HepG2 (cell line): ENCODE measurements at regions not wholly inside any gene's neighbourhood (a gene's known extent, or its start where the extent isn't known, plus 50 kb on each side); places are given as distances from the start of the nearest gene placed in this dataset.

ENCODE experiments used
- ATAC-seq: fragments of 200-7000 bp; cut with Tn5 transposase; 3 replicates; pipeline ENCODE4 v1.9.1; 2020; ENCODE audit warnings: mild to moderate bottlenecking, moderate library complexity
- BruUV-seq: library from RNA; stranded (reverse); fragments of 400-500 nt; replicated peaks from 2 replicates; lab custom pipeline; 2021; lab: Mats Ljungman, UMichigan
- CTCF ChIA-PET: fragments of 300-600 bp; formaldehyde crosslinking; extraction: SDS; loops from one replicate; lab custom pipeline; 2021; ENCODE audit warnings: low total read pairs, inconsistent platforms, low intra/inter-chr PET ratio; lab: Yijun Ruan, JAX
- POLR2A ChIA-PET: fragments of 350-600 bp; sonication (Branson Sonifier 250); formaldehyde crosslinking; loops from one replicate; lab custom pipeline; 2020; ENCODE audit warnings: antibody characterized with exemption, inconsistent platforms; lab: Yijun Ruan, JAX
- DNase-seq: peaks from one replicate; pipeline ENCODE4 v3.0.0-alpha.2; 2015; ENCODE audit warnings: low spot score
- FAIRE-seq: peaks from 3 replicates; lab custom pipeline; 2011; peaks lifted over from hg19 to GRCh38; lab: Jason Lieb, UNC
- H2AFZ ChIP-seq: one replicate; pipeline ENCODE4 v1.6.1; 2011; ENCODE audit warnings: low read length, inconsistent platforms
- H3K27ac ChIP-seq: fragments of 300-600 bp; 3 replicates; pipeline ENCODE4 v1.8.0; 2011; ENCODE audit warnings: mixed run types, mild to moderate bottlenecking, mixed read lengths, low read length, inconsistent platforms; ENCODE audit not compliant: insufficient read depth; ENCODE audit errors: extremely low read length
- H3K27me3 ChIP-seq, 2 experiments: fragments of 200-600 bp in 1 of 2; 2 replicates in 1 of 2; 3 replicates in 1 of 2; pipeline versions ENCODE4 v1.6.0 to v1.8.0; 2011; ENCODE audit warnings: low read length in 2 of 2, mild to moderate bottlenecking in 2 of 2, moderate library complexity in 2 of 2, inconsistent platforms in 1 of 2; ENCODE audit not compliant: insufficient read depth in 2 of 2, control insufficient read depth in 1 of 2
- H3K36me3 ChIP-seq, 2 experiments: fragments of 200-600 bp in 1 of 2; replicated peaks in 1 of 2; 2 replicates in 1 of 2; 3 replicates in 1 of 2; pipeline versions ENCODE4 v1.5.1 to v1.8.0; 2011; ENCODE audit warnings: low read length in 2 of 2, inconsistent platforms in 1 of 2; ENCODE audit not compliant: insufficient read depth in 2 of 2, control insufficient read depth in 1 of 2
- H3K4me1 ChIP-seq: 2 replicates; pipeline ENCODE4 v1.5.1; 2012; ENCODE audit warnings: low read length, inconsistent platforms; ENCODE audit not compliant: insufficient read depth
- H3K4me2 ChIP-seq: 2 replicates; pipeline ENCODE4 v1.6.0; 2011; ENCODE audit warnings: low read depth, low read length, inconsistent platforms
- H3K4me3 ChIP-seq, 3 experiments: fragments of 200-600 bp in 1 of 3; sonication (generic), shearing (Covaris generic) in 1 of 3; replicated peaks in 1 of 3; 2 replicates each; pipeline ENCODE4 v1.5.1; 2011 to 2016; ENCODE audit warnings: low read length in 3 of 3, inconsistent platforms in 2 of 3, low read depth in 2 of 3, mild to moderate bottlenecking in 2 of 3, control low read depth in 1 of 3, mixed read lengths in 1 of 3; ENCODE audit not compliant: insufficient read depth in 1 of 3
- H3K79me2 ChIP-seq: one replicate; pipeline ENCODE4 v1.6.1; 2011; ENCODE audit warnings: low read length, inconsistent platforms; ENCODE audit not compliant: insufficient read depth
- H3K9ac ChIP-seq: 2 replicates; pipeline ENCODE4 v1.6.0; 2011; ENCODE audit warnings: mild to moderate bottlenecking, low read depth, low read length, inconsistent platforms; ENCODE audit not compliant: insufficient read depth
- H3K9me3 ChIP-seq: 2 replicates; pipeline ENCODE4 v1.5.1; 2012; ENCODE audit warnings: mild to moderate bottlenecking, low read length
- H4K20me1 ChIP-seq: 2 replicates; pipeline ENCODE4 v1.6.0; 2011; ENCODE audit warnings: inconsistent platforms, mild to moderate bottlenecking, low read length, moderate library complexity; ENCODE audit not compliant: insufficient read depth
- ASH2L ChIP-seq: fragments of 300-600, 200-600 bp; sonication (generic); IDR thresholded peaks from 2 replicates; pipeline ENCODE4 v1.7.0; 2017; ENCODE audit warnings: low read depth, mild to moderate bottlenecking, moderate library complexity, mixed read lengths, low read length; ENCODE audit not compliant: insufficient read length
- BRD4 ChIP-seq: sonication (generic); formaldehyde crosslinking; IDR thresholded peaks from 2 replicates; pipeline ENCODE4 v1.4.0; 2020; ENCODE audit warnings: missing genetic modification reagents
- CREM ChIP-seq, 2 experiments: sonication (generic) in 1 of 2; formaldehyde crosslinking in 1 of 2; IDR thresholded peaks; 2 replicates each; pipeline versions ENCODE4 v1.4.0 to v1.6.1; 2016 to 2020; ENCODE audit warnings: antibody characterized with exemption in 1 of 2, mild to moderate bottlenecking in 1 of 2, missing genetic modification reagents in 1 of 2
- EP300 ChIP-seq, 3 experiments: sonication (generic) in 1 of 3; formaldehyde crosslinking in 1 of 3; IDR thresholded peaks; 2 replicates each; pipeline versions ENCODE4 v1.5.1 to v1.6.1; 2011 to 2020; ENCODE audit warnings: low read depth in 2 of 3, low read length in 2 of 3, borderline replicate concordance in 1 of 3, improper control_type of control experiment in 1 of 3, mild to moderate bottlenecking in 1 of 3, missing genetic modification reagents in 1 of 3, moderate library complexity in 1 of 3
- FOXA3 ChIP-seq: IDR thresholded peaks from 2 replicates; pipeline ENCODE4 v1.6.1; 2016; ENCODE audit warnings: missing genetic modification reagents, missing compliant biosample characterization
- HNF4G ChIP-seq, 2 experiments: sonication (generic) in 1 of 2; formaldehyde crosslinking in 1 of 2; IDR thresholded peaks; 2 replicates each; pipeline versions ENCODE4 v1.4.0 to v1.6.1; 2011 to 2020; ENCODE audit warnings: borderline replicate concordance in 2 of 2, low read depth in 2 of 2, mild to moderate bottlenecking in 2 of 2, low read length in 1 of 2, missing genetic modification reagents in 1 of 2, moderate library complexity in 1 of 2
- KAT7 ChIP-seq: IDR thresholded peaks from 2 replicates; pipeline ENCODE4 v1.6.1; 2018; ENCODE audit warnings: borderline replicate concordance, missing compliant biosample characterization
- LCORL ChIP-seq, 2 experiments: fragments of 450-650 bp in 1 of 2; sonication (generic) in 1 of 2; formaldehyde crosslinking in 1 of 2; IDR thresholded peaks; 2 replicates each; pipeline versions ENCODE4 v1.5.0 to v1.6.1; 2017 to 2020; ENCODE audit warnings: antibody characterized with exemption in 1 of 2, missing genetic modification reagents in 1 of 2
- MED13 ChIP-seq: sonication (generic); formaldehyde crosslinking; IDR thresholded peaks from 2 replicates; pipeline ENCODE4 v1.5.0; 2020; ENCODE audit warnings: missing genetic modification reagents
- MIER2 ChIP-seq: IDR thresholded peaks from 2 replicates; pipeline ENCODE4 v1.6.1; 2016; ENCODE audit warnings: missing biosample characterization, missing genetic modification reagents
- PAX8 ChIP-seq: sonication (generic); formaldehyde crosslinking; IDR thresholded peaks from 2 replicates; pipeline ENCODE4 v1.8.0; 2022; ENCODE audit warnings: mild to moderate bottlenecking, missing genetic modification reagents, borderline replicate concordance
- SIX1 ChIP-seq: sonication (generic); formaldehyde crosslinking; IDR thresholded peaks from 2 replicates; pipeline ENCODE4 v1.4.0; 2020; ENCODE audit warnings: missing genetic modification reagents, borderline replicate concordance
- SUZ12 ChIP-seq: fragments of 150-350 bp; IDR thresholded peaks from 2 replicates; pipeline ENCODE4 v1.6.1; 2014; ENCODE audit warnings: low read depth, low read length
- ZNF124 ChIP-seq: sonication (generic); formaldehyde crosslinking; IDR thresholded peaks from 2 replicates; pipeline ENCODE4 v1.4.0; 2020; ENCODE audit warnings: missing genetic modification reagents
- ZNF382 ChIP-seq: sonication (generic); formaldehyde crosslinking; IDR thresholded peaks from 2 replicates; pipeline ENCODE4 v1.5.0; 2020; ENCODE audit warnings: missing genetic modification reagents, mild to moderate bottlenecking, borderline replicate concordance
- ZNF543 ChIP-seq: sonication (generic); formaldehyde crosslinking; IDR thresholded peaks from 2 replicates; pipeline ENCODE4 v1.4.0; 2020; ENCODE audit warnings: mild to moderate bottlenecking, missing genetic modification reagents
- ZNF782 ChIP-seq: sonication (generic); formaldehyde crosslinking; IDR thresholded peaks from 2 replicates; pipeline ENCODE4 v1.4.0; 2020; ENCODE audit warnings: missing genetic modification reagents, mild to moderate bottlenecking, borderline replicate concordance
- ZNF878 ChIP-seq: sonication (generic); formaldehyde crosslinking; IDR thresholded peaks from 2 replicates; pipeline ENCODE4 v1.8.1; 2023; ENCODE audit warnings: mild to moderate bottlenecking, missing genetic modification reagents, moderate library complexity
- WGBS: methylation state at CpG from one replicate; pipeline ENCODE4 v1.1.6; 2017; ENCODE audit warnings: low lambda C conversion rate; 5-methylcytosine and 5-hydroxymethylcytosine counted together
- in situ Hi-C: cut with HindIII; loops from 2 replicates; pipeline ENCODE4 v1.10.0; 2017; ENCODE audit warnings: low pct_unique_long_range_greater_than_20kb; ENCODE audit not compliant: extremely low pct_ligation_motif_present
- intact Hi-C: fragments of 100-400 bp; cut with micrococcal nuclease; formaldehyde crosslinking; loops from one replicate; pipeline ENCODE4 v1.10.0; 2022; ENCODE audit not compliant: unreplicated experiment
- TF ChIP-seq, protein P1 (sequence below): IDR thresholded peaks from 2 replicates; pipeline ENCODE4 v1.6.1; 2018; ENCODE audit warnings: missing genetic modification reagents, mild to moderate bottlenecking, missing compliant biosample characterization
- TF ChIP-seq, protein P2 (sequence below): sonication (generic); formaldehyde crosslinking; IDR thresholded peaks from 2 replicates; pipeline ENCODE4 v1.4.0; 2020; ENCODE audit warnings: missing genetic modification reagents

GRCh38 chr3:103968751-103969150, 1398.0 kb upstream of the ALCAM start:
- no TSS peak for BruUV-seq

GRCh38 chr3:103976931-103977339, 1389.8 kb upstream of the ALCAM start:
- ATAC-seq (peak; percentile 100), DNase-seq (peak; percentile 95), FAIRE-seq (peak; percentile 81)
- intact Hi-C loops (loop anchor here (2.0 kb wide), 1 partner anchor 30 kb away; no protein-coding TSS in a partner anchor), in situ Hi-C loops (no loop called here)
- Histone ChIP-seq H3K79me2 (no peaks in the 10 kb centered on the region), H3K36me3 (no peaks in the 10 kb centered on the region), H3K9me3 (no peaks in the 10 kb centered on the region), H4K20me1 (no peaks in the 10 kb centered on the region), H3K4me3 (peak overlapping the region in 1 of 3 experiments; percentile 25; a peak in 2 of 6 replicates), H3K9ac (peak overlapping the region; percentile 67), H3K27me3 (no peaks in the 10 kb centered on the region), H3K27ac (peak overlapping the region; percentile 96), H3K4me1 (peaks cover 43% of the 10 kb centered on the region), H2AFZ (no peak overlapping the region), H3K4me2 (peak overlapping the region; percentile 63)
- no TSS peak for BruUV-seq
- ChIA-PET CTCF (no interaction called here), POLR2A (interaction anchor here (1.0 to 3.0 kb wide), 7 partner anchors 8 to 39 kb away, joined by 3 to 14 read pairs (median 5); no protein-coding TSS in a partner anchor)
- WGBS: 4% methylated on average over 1 of the region's 1 CpG
- TF ChIP-seq ZNF543 (CRISPR knock-in tag) (no peak), FOXA3 (peak; percentile 92), CREM (IDR thresholded peaks at IDR 0.05) (peak; percentile 81), CREM (CRISPR knock-in tag; IDR thresholded peaks at IDR 0.05) (no peak), ZNF382 (no peak), ASH2L (peak; percentile 96), MIER2 (peak; percentile 38; the same call in 1 of the 2 replicates), PAX8 (CRISPR knock-in tag) (no peak), EP300 (IDR thresholded peaks at IDR 0.05; ENCODE audit: low read depth in 2 of 2, low read length in 2 of 2) (peak; percentile 20 to 95; a peak in 2 of 4 replicates), EP300 (CRISPR knock-in tag; IDR thresholded peaks at IDR 0.05; ENCODE audit: borderline replicate concordance) (peak; percentile 81; the same call in 1 of the 2 replicates), HNF4G (IDR thresholded peaks at IDR 0.05; ENCODE audit: borderline replicate concordance, low read depth, low read length) (peak; percentile 86), HNF4G (CRISPR knock-in tag; IDR thresholded peaks at IDR 0.05; ENCODE audit: borderline replicate concordance, low read depth) (peak; percentile 32; the same call in 1 of the 2 replicates), ZNF878 (CRISPR knock-in tag) (no peak), ZNF782 (CRISPR knock-in tag) (no peak), MED13 (CRISPR knock-in tag) (peak; percentile 72; the same call in 1 of the 2 replicates)
- TF ChIP-seq, protein P1, sequence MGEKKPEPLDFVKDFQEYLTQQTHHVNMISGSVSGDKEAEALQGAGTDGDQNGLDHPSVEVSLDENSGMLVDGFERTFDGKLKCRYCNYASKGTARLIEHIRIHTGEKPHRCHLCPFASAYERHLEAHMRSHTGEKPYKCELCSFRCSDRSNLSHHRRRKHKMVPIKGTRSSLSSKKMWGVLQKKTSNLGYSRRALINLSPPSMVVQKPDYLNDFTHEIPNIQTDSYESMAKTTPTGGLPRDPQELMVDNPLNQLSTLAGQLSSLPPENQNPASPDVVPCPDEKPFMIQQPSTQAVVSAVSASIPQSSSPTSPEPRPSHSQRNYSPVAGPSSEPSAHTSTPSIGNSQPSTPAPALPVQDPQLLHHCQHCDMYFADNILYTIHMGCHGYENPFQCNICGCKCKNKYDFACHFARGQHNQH (CRISPR knock-in tag): peak; percentile 62; the same call in 1 of the 2 replicates
- TF ChIP-seq, protein P2, sequence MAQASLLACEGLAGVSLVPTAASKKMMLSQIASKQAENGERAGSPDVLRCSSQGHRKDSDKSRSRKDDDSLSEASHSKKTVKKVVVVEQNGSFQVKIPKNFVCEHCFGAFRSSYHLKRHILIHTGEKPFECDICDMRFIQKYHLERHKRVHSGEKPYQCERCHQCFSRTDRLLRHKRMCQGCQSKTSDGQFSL (CRISPR knock-in tag): no peak

More at GRCh38 chr3:103968751-103969150, 1398.0 kb upstream of the ALCAM start:
- H3K27me3 ChIP-seq: no peaks in the 10 kb centered on the region
- no peaks in the 10 kb centered on the region for H3K79me2 ChIP-seq
- H3K36me3 ChIP-seq: no peaks in the 10 kb centered on the region
- no peak for DNase-seq
- no peak overlapping the region for H3K9ac ChIP-seq
- peak overlapping the region; percentile 44 for H2AFZ ChIP-seq
- H3K4me3 ChIP-seq: no peak overlapping the region
- FAIRE-seq: no peak
- H4K20me1 ChIP-seq: no peaks in the 10 kb centered on the region
- no peaks in the 10 kb centered on the region for H3K9me3 ChIP-seq
- in situ Hi-C loops (no loop called here), intact Hi-C loops (no loop called here)
- CTCF ChIA-PET: no interaction called here
- H3K4me1 ChIP-seq: peaks cover 16% of the 10 kb centered on the region
- TF ChIP-seq SIX1 (no peak), BRD4 (CRISPR knock-in tag) (no peak), ZNF124 (CRISPR knock-in tag) (no peak), SUZ12 (no peak), KAT7 (CRISPR knock-in tag) (no peak), LCORL (IDR thresholded peaks at IDR 0.05) (no peak), LCORL (CRISPR knock-in tag; IDR thresholded peaks at IDR 0.05) (no peak)
- WGBS: 12% methylated on average over 1 of the region's 1 CpG
- no peak overlapping the region for H3K4me2 ChIP-seq
- POLR2A ChIA-PET: interaction anchor here (1.4 kb wide), 1 partner anchor 9 kb away, joined by 5 read pairs; no protein-coding TSS in a partner anchor
- no peak for ATAC-seq
- no peak overlapping the region for H3K27ac ChIP-seq
